Hepatocyte (in vitro differentiated cells): ENCODE measurements at regions not wholly inside any gene's neighbourhood (a gene's known extent, or its start where the extent isn't known, plus 50 kb on each side); places are given as distances from the start of the nearest gene placed in this dataset.

Source experiments
- DNase-seq: peaks from one replicate; pipeline ENCODE4 v3.0.0-alpha.2; 2016; ENCODE audit warnings: low spot score
- H2AFZ ChIP-seq: fragments of 200-600 bp; sonication (generic); 2 replicates; pipeline ENCODE4 v1.6.0; 2016; ENCODE audit warnings: antibody characterized with exemption, mild to moderate bottlenecking
- H3K27ac ChIP-seq: fragments of 200-600 bp; sonication (generic); 2 replicates; pipeline ENCODE4 v1.5.1; 2016; ENCODE audit warnings: mild to moderate bottlenecking
- H3K27me3 ChIP-seq: fragments of 200-600 bp; sonication (generic); 2 replicates; pipeline ENCODE4 v1.6.1; 2016
- H3K36me3 ChIP-seq: fragments of 200-600 bp; sonication (generic); replicated peaks from 2 replicates; pipeline ENCODE4 v1.5.1; 2016; ENCODE audit warnings: low read depth; ENCODE audit not compliant: insufficient read depth
- H3K4me1 ChIP-seq: fragments of 200-600 bp; sonication (generic); 2 replicates; pipeline ENCODE4 v1.5.1; 2016; ENCODE audit warnings: mild to moderate bottlenecking, moderate library complexity; ENCODE audit not compliant: insufficient read depth
- H3K4me2 ChIP-seq: fragments of 200-600 bp; sonication (generic); 2 replicates; pipeline ENCODE4 v1.6.0; 2016
- H3K4me3 ChIP-seq: fragments of 200-600 bp; sonication (generic); 2 replicates; pipeline ENCODE4 v1.5.1; 2016; ENCODE audit warnings: mild to moderate bottlenecking
- H3K79me2 ChIP-seq: fragments of 200-600 bp; sonication (generic); 2 replicates; pipeline ENCODE4 v1.6.0; 2017; ENCODE audit warnings: mild to moderate bottlenecking
- H3K9me2 ChIP-seq: fragments of 200-600 bp; sonication (generic); replicated peaks from 2 replicates; pipeline ENCODE4 v1.6.0; 2017; ENCODE audit warnings: mild to moderate bottlenecking; ENCODE audit not compliant: insufficient read depth
- H3K9me3 ChIP-seq: fragments of 200-600 bp; sonication (generic); 2 replicates; pipeline ENCODE4 v1.5.1; 2016; ENCODE audit warnings: low read depth, mild to moderate bottlenecking
- H4K20me1 ChIP-seq: fragments of 200-600 bp; sonication (generic); 2 replicates; pipeline ENCODE4 v1.6.0; 2016; ENCODE audit warnings: mild to moderate bottlenecking; ENCODE audit not compliant: insufficient read depth, poor library complexity, severe bottlenecking
- EZH2 ChIP-seq: fragments of 200-600 bp; sonication (generic); IDR thresholded peaks from 2 replicates; pipeline ENCODE4 v1.6.1; 2016; ENCODE audit warnings: antibody characterized with exemption, mild to moderate bottlenecking, borderline replicate concordance
- EZH2phosphoT487 ChIP-seq: fragments of 200-600 bp; sonication (generic); IDR thresholded peaks from one replicate; pipeline ENCODE4 v1.6.1; 2018; ENCODE audit warnings: antibody characterized with exemption, mild to moderate bottlenecking, low read depth, moderate library complexity; ENCODE audit not compliant: unreplicated experiment, severe bottlenecking
- WGBS: methylation state at CpG from one replicate; pipeline ENCODE4 v1.1.6; 2016; ENCODE audit warnings: low lambda C conversion rate; ENCODE audit errors: missing lambda C conversion rate; 5-methylcytosine and 5-hydroxymethylcytosine counted together
- TF ChIP-seq, protein P1 (sequence below): fragments of 200-600 bp; sonication (generic); IDR thresholded peaks from 2 replicates; pipeline ENCODE4 v1.5.1; 2016; ENCODE audit warnings: antibody characterized with exemption, mild to moderate bottlenecking; ENCODE audit not compliant: poor library complexity

DNA sequence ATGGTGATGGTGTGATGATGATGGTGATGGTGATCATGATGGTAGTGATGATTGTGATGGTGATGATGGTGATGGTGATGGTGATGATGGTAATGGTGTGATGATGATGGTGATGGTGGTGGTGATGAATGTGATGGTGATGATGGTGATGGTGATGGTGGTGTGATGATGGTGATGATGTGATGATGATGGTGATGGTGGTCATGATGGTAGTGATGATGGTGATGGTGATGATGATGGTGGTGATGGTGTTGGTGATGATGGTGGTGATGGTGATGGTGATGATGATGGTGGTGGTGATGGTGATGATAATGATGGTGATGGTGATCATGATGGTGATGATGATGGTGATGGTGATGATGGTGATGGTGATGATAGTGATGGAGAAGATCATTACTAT, 120.3 kb downstream of the ZNF664 start:
- H3K79me2 ChIP-seq: no peaks in the 10 kb centered on the region
- H3K4me1 ChIP-seq: peaks cover 8% of the 10 kb centered on the region
- H3K27ac ChIP-seq: no peak overlapping the region
- H3K4me3 ChIP-seq: no peak overlapping the region
- no peak for DNase-seq
- H3K36me3 ChIP-seq: no peaks in the 10 kb centered on the region
- no peaks in the 10 kb centered on the region for H4K20me1 ChIP-seq
- no peak overlapping the region for H3K4me2 ChIP-seq
- H3K9me3 ChIP-seq: no peaks in the 10 kb centered on the region
- no peaks in the 10 kb centered on the region for H3K27me3 ChIP-seq
- no peaks in the 10 kb centered on the region for H3K9me2 ChIP-seq
- no peak overlapping the region for H2AFZ ChIP-seq
- TF ChIP-seq EZH2phosphoT487 (no peak), EZH2 (no peak)
- TF ChIP-seq, protein P1, sequence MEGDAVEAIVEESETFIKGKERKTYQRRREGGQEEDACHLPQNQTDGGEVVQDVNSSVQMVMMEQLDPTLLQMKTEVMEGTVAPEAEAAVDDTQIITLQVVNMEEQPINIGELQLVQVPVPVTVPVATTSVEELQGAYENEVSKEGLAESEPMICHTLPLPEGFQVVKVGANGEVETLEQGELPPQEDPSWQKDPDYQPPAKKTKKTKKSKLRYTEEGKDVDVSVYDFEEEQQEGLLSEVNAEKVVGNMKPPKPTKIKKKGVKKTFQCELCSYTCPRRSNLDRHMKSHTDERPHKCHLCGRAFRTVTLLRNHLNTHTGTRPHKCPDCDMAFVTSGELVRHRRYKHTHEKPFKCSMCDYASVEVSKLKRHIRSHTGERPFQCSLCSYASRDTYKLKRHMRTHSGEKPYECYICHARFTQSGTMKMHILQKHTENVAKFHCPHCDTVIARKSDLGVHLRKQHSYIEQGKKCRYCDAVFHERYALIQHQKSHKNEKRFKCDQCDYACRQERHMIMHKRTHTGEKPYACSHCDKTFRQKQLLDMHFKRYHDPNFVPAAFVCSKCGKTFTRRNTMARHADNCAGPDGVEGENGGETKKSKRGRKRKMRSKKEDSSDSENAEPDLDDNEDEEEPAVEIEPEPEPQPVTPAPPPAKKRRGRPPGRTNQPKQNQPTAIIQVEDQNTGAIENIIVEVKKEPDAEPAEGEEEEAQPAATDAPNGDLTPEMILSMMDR: no peak

DNA sequence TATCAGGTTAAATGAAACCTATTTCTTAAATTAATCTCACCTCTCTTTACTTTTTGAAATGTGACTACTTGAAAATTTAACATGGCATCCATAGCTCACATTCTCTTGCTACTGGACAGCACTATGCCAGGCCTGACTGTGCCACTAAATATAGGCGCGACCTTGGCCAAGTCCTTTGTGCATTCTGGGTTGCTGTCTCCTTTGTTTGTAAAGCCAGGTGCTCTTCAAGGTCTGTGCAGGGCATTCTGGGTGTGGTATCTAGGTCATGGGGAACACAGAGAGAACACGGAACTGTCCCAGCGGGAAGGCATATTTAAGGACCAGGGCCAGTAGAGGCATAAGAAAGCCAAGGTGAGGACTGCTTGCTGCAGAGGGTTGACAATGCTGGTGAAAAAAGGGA, 121.2 kb downstream of the ZNF664 start:
- H3K27me3 ChIP-seq: no peaks in the 10 kb centered on the region
- no peak overlapping the region for H3K4me2 ChIP-seq
- WGBS: 97% methylated on average over 4 of the region's 4 CpGs
- no peak overlapping the region for H3K4me3 ChIP-seq
- no peaks in the 10 kb centered on the region for H3K4me1 ChIP-seq
- H2AFZ ChIP-seq: no peak overlapping the region
- TF ChIP-seq EZH2phosphoT487: no peak
- TF ChIP-seq EZH2: no peak
- TF ChIP-seq, protein P1: no peak
- H3K36me3 ChIP-seq: no peaks in the 10 kb centered on the region
- DNase-seq: no peak
- no peaks in the 10 kb centered on the region for H3K9me3 ChIP-seq
- no peaks in the 10 kb centered on the region for H3K9me2 ChIP-seq
- H3K79me2 ChIP-seq: no peaks in the 10 kb centered on the region
- no peaks in the 10 kb centered on the region for H4K20me1 ChIP-seq
- H3K27ac ChIP-seq: no peak overlapping the region

DNA sequence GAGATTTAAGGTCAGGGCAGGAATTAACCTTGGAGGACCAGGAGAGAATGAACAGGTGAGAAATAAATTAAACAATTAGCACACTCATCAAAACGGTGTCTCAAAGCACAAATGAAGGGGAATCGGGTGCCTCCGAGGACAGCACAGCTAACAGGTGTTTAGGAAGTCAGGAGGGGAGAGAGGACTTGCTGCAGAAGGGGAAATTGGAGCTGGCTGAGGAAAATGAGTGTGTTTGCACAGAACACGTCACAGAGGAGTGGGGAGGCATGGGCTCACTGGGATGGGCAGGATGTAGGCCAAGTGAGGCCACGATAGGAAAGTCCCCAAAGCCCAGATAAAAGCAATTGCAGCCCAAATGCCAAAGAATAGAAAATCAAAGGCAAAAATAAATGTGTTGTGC, 121.7 kb downstream of the ZNF664 start:
- H3K27me3 ChIP-seq: no peaks in the 10 kb centered on the region
- H3K4me3 ChIP-seq: no peak overlapping the region
- TF ChIP-seq, protein P1: no peak
- TF ChIP-seq EZH2: no peak
- TF ChIP-seq EZH2phosphoT487: no peak
- no peaks in the 10 kb centered on the region for H4K20me1 ChIP-seq
- no peak overlapping the region for H2AFZ ChIP-seq
- no peak overlapping the region for H3K4me2 ChIP-seq
- H3K36me3 ChIP-seq: no peaks in the 10 kb centered on the region
- DNase-seq: no peak
- no peak overlapping the region for H3K27ac ChIP-seq
- no peaks in the 10 kb centered on the region for H3K4me1 ChIP-seq
- no peaks in the 10 kb centered on the region for H3K9me2 ChIP-seq
- no peaks in the 10 kb centered on the region for H3K79me2 ChIP-seq
- 73% methylated on average over 5 of the region's 5 CpGs for WGBS
- H3K9me3 ChIP-seq: no peaks in the 10 kb centered on the region

DNA sequence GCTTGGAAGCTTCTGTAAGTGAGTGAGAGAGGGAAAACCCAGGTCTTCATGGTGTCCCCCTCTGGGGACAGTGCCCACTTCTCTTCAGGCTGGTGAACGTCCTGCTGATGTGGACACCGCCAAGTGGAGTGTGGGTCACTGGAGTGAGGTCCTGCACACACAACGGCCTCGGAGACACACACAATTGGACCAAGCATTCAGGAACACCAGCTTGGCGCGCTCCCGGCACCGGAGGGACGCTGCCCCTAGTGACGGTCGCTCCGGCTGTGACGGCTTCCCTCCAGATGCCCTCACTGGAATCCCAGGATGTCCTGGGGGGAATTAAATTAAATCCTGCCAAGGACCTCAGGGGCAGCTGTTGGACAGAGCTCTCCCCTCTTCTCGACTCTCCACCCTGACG, 123.1 kb downstream of the ZNF664 start:
- no peak for DNase-seq
- Histone ChIP-seq H3K27me3 (no peaks in the 10 kb centered on the region), H4K20me1 (no peaks in the 10 kb centered on the region), H3K79me2 (no peaks in the 10 kb centered on the region), H3K9me2 (no peaks in the 10 kb centered on the region), H3K4me3 (no peak overlapping the region), H3K9me3 (no peaks in the 10 kb centered on the region), H3K4me1 (no peaks in the 10 kb centered on the region), H3K27ac (no peak overlapping the region), H3K4me2 (no peak overlapping the region), H2AFZ (no peak overlapping the region), H3K36me3 (no peaks in the 10 kb centered on the region)
- WGBS: 96% methylated on average over 15 of the region's 15 CpGs
- TF ChIP-seq, protein P1: no peak
- no peak for TF ChIP-seq EZH2
- TF ChIP-seq EZH2phosphoT487: no peak
